PFSK-1 (cell line): ENCODE measurements at regions not wholly inside any gene's neighbourhood (a gene's known extent, or its start where the extent isn't known, plus 50 kb on each side); places are given as distances from the start of the nearest gene placed in this dataset.

Experiments used
- FOXP2 ChIP-seq: optimal IDR thresholded peaks from 2 replicates; pipeline ENCODE3; 2011; ENCODE audit warnings: borderline replicate concordance, control low read depth, inconsistent platforms; ENCODE audit not compliant: insufficient read depth; ENCODE audit errors: extremely low read length, extremely low read depth
- POLR2AphosphoS5 ChIP-seq: IDR thresholded peaks from 2 replicates; pipeline ENCODE4 v1.6.1; 2012; ENCODE audit warnings: low read depth, mild to moderate bottlenecking, control low read depth, low read length, moderate library complexity
- SIN3A ChIP-seq: IDR thresholded peaks from 2 replicates; pipeline ENCODE4 v1.6.1; 2012; ENCODE audit warnings: mild to moderate bottlenecking, low read length, moderate library complexity, borderline replicate concordance; ENCODE audit not compliant: insufficient read depth
- TAF1 ChIP-seq: IDR thresholded peaks from 2 replicates; pipeline ENCODE4 v1.6.1; 2012; ENCODE audit warnings: low read length, control low read depth, borderline replicate concordance; ENCODE audit not compliant: insufficient read depth
- TF ChIP-seq, protein P1 (sequence below), 2 experiments: IDR thresholded peaks; 2 replicates each; pipeline versions ENCODE4 v1.6.1 to v1.8.0; 2011 to 2012; ENCODE audit warnings: low read depth in 2 of 2, low read length in 2 of 2, control low read depth in 1 of 2, inconsistent platforms in 1 of 2, mild to moderate bottlenecking in 1 of 2, moderate library complexity in 1 of 2; ENCODE audit not compliant: insufficient read depth in 1 of 2

DNA sequence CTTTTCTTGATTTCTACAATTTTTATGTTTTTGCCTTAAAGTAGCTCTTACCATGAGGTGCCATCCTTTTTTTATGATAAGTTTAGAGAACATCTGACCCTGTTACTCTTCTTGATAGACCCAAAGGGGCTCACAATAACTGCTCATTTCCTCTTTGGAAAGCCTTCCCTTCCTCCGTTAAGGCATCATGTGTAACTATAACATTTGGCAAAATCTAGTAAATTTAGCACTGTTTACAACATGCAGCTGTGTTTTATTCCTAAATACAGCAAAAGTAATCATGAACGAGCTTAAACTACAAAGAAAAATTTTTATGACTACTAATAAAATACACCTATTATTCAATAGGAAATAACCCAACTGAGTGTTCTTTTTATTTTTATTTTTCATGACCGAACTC, 705.1 kb downstream of the MAT2B start:
- TF ChIP-seq FOXP2 (no peak), POLR2AphosphoS5 (no peak), TAF1 (no peak), SIN3A (no peak)
- TF ChIP-seq, protein P1, sequence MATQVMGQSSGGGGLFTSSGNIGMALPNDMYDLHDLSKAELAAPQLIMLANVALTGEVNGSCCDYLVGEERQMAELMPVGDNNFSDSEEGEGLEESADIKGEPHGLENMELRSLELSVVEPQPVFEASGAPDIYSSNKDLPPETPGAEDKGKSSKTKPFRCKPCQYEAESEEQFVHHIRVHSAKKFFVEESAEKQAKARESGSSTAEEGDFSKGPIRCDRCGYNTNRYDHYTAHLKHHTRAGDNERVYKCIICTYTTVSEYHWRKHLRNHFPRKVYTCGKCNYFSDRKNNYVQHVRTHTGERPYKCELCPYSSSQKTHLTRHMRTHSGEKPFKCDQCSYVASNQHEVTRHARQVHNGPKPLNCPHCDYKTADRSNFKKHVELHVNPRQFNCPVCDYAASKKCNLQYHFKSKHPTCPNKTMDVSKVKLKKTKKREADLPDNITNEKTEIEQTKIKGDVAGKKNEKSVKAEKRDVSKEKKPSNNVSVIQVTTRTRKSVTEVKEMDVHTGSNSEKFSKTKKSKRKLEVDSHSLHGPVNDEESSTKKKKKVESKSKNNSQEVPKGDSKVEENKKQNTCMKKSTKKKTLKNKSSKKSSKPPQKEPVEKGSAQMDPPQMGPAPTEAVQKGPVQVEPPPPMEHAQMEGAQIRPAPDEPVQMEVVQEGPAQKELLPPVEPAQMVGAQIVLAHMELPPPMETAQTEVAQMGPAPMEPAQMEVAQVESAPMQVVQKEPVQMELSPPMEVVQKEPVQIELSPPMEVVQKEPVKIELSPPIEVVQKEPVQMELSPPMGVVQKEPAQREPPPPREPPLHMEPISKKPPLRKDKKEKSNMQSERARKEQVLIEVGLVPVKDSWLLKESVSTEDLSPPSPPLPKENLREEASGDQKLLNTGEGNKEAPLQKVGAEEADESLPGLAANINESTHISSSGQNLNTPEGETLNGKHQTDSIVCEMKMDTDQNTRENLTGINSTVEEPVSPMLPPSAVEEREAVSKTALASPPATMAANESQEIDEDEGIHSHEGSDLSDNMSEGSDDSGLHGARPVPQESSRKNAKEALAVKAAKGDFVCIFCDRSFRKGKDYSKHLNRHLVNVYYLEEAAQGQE (IDR thresholded peaks at IDR 0.05; ENCODE audit: insufficient read depth in 1 of 2, low read depth in 2 of 2, low read length in 2 of 2) = no peak

DNA sequence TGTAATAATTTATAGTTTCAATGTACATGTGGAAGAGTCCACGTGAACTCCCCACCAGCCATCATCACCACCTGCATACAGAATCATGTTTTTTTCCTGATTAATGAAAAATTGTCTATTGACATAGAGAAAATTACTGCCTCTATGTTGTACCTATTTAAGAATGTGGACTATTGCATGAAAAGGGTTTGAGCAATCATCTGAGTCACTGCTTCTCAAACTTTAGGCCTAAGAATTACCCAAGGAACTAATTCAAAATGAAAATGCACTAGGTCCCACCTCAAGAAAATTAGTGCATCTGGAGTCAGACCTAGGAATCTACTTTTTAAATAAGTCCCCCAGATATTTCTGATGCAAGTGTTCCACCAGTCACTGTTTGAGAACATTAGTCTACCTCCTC, 709.3 kb downstream of the MAT2B start:
- TF ChIP-seq TAF1 (no peak), SIN3A (no peak), FOXP2 (no peak), POLR2AphosphoS5 (no peak)
- TF ChIP-seq, protein P1 (IDR thresholded peaks at IDR 0.05; ENCODE audit: insufficient read depth in 1 of 2, low read depth in 2 of 2, low read length in 2 of 2) = no peak

DNA sequence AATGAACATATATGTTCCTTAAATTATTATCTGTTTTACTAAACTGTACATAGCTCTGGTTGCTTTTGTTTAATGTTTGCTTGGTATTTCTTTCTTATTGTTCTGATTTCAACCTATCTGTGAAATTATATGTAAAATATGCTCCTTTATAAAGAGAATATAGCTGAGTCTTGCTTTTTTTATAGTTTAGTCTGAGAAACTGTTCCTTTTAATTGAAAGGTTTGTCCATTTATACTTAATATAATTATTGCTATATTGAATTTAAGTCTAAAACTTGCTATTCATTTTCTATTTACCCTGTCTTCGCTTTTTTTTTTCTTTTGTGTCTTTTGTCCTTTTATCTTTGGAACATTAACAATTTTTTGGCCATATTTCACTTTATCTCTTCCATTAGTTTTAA, 712.0 kb downstream of the MAT2B start:
- no peak for TF ChIP-seq POLR2AphosphoS5
- TF ChIP-seq SIN3A = no peak
- no peak for TF ChIP-seq TAF1
- TF ChIP-seq FOXP2 = no peak
- TF ChIP-seq, protein P1 (IDR thresholded peaks at IDR 0.05; ENCODE audit: insufficient read depth in 1 of 2, low read depth in 2 of 2, low read length in 2 of 2) = no peak

DNA sequence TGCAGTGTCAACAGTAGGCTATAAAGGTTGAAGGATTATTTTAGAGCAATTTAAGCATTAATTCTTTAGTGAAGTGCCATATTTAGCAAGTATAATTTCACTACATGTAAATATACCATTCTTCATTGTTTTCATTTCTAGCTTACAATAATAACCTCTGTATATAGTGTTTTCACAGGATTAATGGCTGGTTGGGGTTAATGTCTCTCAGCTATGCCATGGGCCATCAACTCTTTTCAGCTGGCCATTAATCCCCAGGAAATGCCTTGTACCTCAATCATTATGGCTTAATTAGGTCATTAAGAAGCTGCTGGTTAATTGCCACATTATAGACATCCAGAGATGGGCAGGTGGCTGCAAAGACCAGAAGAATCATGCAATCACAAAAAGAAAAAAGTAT, 715.1 kb downstream of the MAT2B start:
- TF ChIP-seq FOXP2 (no peak), TAF1 (no peak), SIN3A (no peak), POLR2AphosphoS5 (no peak)
- TF ChIP-seq, protein P1 (IDR thresholded peaks at IDR 0.05; ENCODE audit: insufficient read depth in 1 of 2, low read depth in 2 of 2, low read length in 2 of 2) = no peak

DNA sequence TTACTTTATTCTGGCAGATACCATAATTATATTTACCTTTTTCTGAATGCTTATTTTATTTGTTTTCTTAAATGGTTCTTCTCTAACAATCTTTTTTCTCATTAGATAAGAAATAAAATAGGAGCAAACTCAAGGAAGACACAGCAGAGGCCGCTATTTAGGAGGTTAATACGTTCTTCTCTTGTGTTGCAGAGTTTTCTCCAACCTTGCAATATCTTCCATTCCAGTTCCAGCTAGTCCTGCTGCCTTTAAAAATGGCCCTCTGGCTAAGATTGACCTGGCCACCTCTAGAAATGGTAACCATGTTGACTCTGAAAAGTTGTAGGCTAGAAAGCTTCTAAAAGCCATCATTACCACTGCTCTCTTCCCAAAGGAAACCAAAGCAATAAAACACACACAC, 718.8 kb downstream of the MAT2B start:
- TF ChIP-seq, protein P1 (IDR thresholded peaks at IDR 0.05; ENCODE audit: insufficient read depth in 1 of 2, low read depth in 2 of 2, low read length in 2 of 2) = no peak
- TF ChIP-seq TAF1 (no peak), POLR2AphosphoS5 (no peak), SIN3A (no peak)
